Erythroblast (primary cell): ENCODE measurements at regions not wholly inside any gene's neighbourhood (a gene's known extent, or its start where the extent isn't known, plus 50 kb on each side); places are given as distances from the start of the nearest gene placed in this dataset.
"Not testable (repeated sequence)": the region's sequence is repeated elsewhere in the genome, so short reads cannot be mapped to it uniquely, and the experiment has no call there.

ENCODE experiments used
- GATA1 ChIP-seq: IDR thresholded peaks from 2 replicates; pipeline ENCODE4 v1.6.1; 2011; ENCODE audit warnings: low read depth, mild to moderate bottlenecking, control low read depth, low read length, moderate library complexity
- POLR2A ChIP-seq: IDR thresholded peaks from 2 replicates; pipeline ENCODE4 v1.6.1; 2011; ENCODE audit warnings: mild to moderate bottlenecking, low read length

DNA sequence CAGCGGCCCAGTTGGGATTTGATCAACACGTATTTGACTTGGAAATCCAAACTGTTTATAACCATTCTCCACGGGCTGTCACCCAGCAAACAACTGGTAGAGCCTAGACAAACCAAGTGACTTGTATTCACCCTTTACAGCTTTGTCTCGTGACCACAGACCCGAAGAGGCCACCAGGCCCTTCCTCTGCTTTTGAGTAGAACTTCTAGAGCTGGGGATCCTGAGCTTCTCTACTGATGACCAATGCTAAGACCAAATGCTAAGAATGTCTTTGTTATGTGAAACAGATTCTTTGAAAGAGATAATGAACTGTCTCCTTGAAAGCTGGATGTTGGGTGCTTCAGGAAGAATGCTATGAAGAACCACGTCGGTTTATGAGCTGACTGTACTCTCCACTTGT is 127.0 kb upstream of the METTL14 start:
- TF ChIP-seq POLR2A, GATA1: not testable (repeated sequence)
